GM19023 (cell line): ENCODE measurements at regions not wholly inside any gene's neighbourhood (a gene's known extent, or its start where the extent isn't known, plus 50 kb on each side); places are given as distances from the start of the nearest gene placed in this dataset.
"Not testable (repeated sequence)": the region's sequence is repeated elsewhere in the genome, so short reads cannot be mapped to it uniquely, and the experiment has no call there.

Source experiments
- ATAC-seq: cut with Tn5 transposase; IDR thresholded peaks from one replicate; pipeline ENCODE4 v1.9.1; 2021; ENCODE audit warnings: mild to moderate bottlenecking, moderate library complexity; ENCODE audit not compliant: unreplicated experiment

- ATAC-seq, result no peak
These were observed 279.2 kb downstream of the WDR11 start for GRCh38 chr10:121130382-121130781.

GRCh38 chr10:121131014-121131413 lies 279.9 kb downstream of the WDR11 start:
- ATAC-seq, result no peak

GRCh38 chr10:121131426-121132265 lies 280.5 kb downstream of the WDR11 start:
- no peak for ATAC-seq

- no peak for ATAC-seq
These were observed 281.1 kb downstream of the WDR11 start for GRCh38 chr10:121132273-121132672.

- ATAC-seq, result no peak
These were observed 282.7 kb downstream of the WDR11 start for GRCh38 chr10:121133901-121134300.

- ATAC-seq, result no peak
These were observed 283.5 kb downstream of the WDR11 start for GRCh38 chr10:121134711-121135110.

- no peak for ATAC-seq
These were observed 284.4 kb downstream of the WDR11 start for GRCh38 chr10:121135512-121135911.

DNA sequence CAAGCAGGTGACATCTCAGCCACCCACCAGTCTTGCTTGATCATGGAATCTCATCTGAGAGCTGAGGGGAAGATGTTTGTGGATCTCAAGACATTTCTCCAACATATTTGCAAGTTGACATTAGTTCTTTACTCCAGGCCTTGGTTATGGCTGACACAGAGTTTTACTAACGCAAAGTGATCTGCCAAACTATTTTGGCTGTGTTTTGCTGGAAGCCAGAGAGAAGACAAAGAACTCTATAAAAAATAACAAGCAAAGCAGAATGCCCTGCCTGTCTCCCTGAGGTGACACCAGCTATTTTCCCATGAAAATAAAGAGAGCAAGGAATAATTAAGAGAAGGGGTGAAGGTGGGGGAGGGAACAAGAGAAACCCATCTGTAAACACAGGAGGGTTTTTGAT lies 286.4 kb downstream of the WDR11 start:
- ATAC-seq, result no peak

DNA sequence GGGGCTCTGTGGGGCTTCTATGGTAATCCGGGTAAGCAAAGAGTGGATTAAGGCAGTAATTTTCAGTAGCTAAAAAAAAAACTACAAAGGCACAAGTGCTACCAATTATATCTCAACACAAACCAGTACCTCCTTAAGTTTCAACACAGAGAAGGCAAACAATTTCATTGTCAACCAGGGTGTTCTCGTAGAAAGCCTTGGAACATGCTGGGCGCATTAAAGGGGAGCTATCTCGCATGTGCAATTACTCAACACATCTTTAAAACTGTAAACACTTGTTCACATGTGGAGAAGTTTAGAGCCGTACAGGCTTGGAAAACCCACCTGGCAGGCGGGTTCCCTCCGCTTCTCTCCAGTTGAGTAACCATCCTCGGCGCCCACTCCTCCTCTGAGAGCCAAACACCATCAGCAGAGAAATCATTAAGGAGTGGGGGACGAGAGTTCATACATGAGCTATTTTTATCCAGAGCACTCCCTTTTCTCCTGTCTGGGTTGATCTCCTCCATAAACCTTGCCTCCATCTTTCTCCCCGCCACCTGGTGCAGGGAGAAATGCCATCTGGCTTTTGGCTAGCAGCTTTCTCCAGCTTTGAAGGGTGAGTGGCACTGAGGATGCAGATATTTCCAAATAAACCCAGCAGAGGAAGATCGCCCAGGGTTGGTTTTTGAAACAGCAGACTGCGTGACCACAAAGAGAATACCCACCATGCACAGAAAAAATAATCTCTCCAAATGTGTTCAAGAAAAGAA lies 287.1 kb downstream of the WDR11 start:
- ATAC-seq, result no peak

DNA sequence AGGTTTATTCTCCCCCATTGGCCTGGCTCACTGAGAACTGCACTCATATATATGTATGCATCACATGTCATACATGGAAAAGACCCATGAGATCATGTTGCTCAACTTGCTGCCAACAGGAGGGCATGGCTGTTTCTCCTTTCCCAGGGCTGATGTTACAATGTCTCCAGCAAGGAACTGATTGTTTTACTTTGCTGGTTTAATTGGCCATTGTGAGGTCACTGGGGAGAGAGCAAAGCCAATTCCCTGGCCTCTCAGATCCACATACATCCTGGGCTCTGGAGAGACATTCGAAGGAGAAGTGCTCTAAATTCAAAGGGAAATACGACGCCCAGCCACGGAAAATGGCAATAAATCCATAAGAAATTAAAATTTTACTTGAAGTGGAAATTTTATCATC lies 287.8 kb downstream of the WDR11 start:
- ATAC-seq, result no peak

GRCh38 chr10:121145802-121146395 lies 294.7 kb downstream of the WDR11 start:
- not testable (repeated sequence) for ATAC-seq

GRCh38 chr10:121148921-121149320 lies 297.8 kb downstream of the WDR11 start:
- ATAC-seq, result no peak

DNA sequence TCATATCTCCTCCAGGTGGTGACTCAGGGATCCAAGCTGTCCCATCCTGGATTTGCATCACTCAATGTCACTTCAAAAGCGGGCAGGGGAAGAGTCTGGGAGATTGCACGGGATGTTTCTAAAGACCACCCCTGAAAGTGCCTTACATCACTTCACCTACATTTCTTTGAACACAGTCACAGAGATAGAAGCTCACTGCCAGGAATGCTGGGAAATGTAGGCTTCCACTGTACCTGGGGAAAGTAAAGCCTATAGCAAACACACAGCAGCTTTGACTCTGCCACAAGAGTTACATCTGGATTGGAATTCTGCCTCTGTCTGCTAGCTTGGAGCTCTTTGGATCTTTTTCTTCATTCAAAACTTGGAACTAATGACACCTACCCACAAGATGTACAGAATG lies 300.9 kb downstream of the WDR11 start:
- ATAC-seq, result no peak

- no peak for ATAC-seq
These were observed 301.8 kb downstream of the WDR11 start for GRCh38 chr10:121152935-121153334.

- ATAC-seq, result no peak
These were observed 303.1 kb downstream of the WDR11 start for GRCh38 chr10:121154310-121154709.

- no peak for ATAC-seq
These were observed 303.7 kb downstream of the WDR11 start for GRCh38 chr10:121154846-121155245.

- ATAC-seq, result no peak
These were observed 304.7 kb downstream of the WDR11 start for GRCh38 chr10:121155742-121156474.

- ATAC-seq, result no peak
These were observed 306.8 kb downstream of the WDR11 start for GRCh38 chr10:121157998-121158397.

- no peak for ATAC-seq
These were observed 307.9 kb downstream of the WDR11 start for GRCh38 chr10:121158988-121159579.

DNA sequence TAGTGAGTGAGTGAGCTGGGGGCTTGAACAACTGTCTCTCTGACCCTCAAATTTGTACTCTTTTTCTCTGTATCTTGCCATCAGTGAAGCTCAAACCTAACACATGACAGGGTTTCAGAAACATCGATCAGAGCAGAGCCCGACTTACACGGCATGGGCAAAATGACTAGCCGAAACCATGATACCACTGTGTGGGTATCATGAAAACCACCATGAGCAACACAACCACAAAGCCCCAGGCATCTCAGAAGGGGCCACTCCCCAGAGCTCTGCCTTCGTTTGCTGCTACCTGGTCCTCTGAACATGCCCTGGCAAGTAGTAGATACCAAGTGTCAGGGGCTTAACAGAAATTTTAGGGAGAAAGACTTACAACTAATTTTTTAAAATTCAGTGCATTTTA lies 308.5 kb downstream of the WDR11 start:
- no peak for ATAC-seq

GRCh38 chr10:121165276-121165675 lies 314.1 kb downstream of the WDR11 start:
- ATAC-seq, result no peak
